Natural killer cell (primary cell): ENCODE measurements at regions not wholly inside any gene's neighbourhood (a gene's known extent, or its start where the extent isn't known, plus 50 kb on each side); places are given as distances from the start of the nearest gene placed in this dataset.

Experiments used
- ATAC-seq, 3 donors: fragments of 150-1000 bp in 2 of 3; fragments of 200-7000 bp in 1 of 3; cut with Tn5 transposase; 1 replicate in 1 of 3; 2 replicates in 2 of 3; pipeline ENCODE4 v1.10.0; 2021; ENCODE audit warnings: mild to moderate bottlenecking in 2 of 3, moderate library complexity in 2 of 3
- DNase-seq, 2 donors: peaks; one replicate each; pipeline versions ENCODE4 v3.0.0 to v3.0.0-alpha.2; 2013 to 2021; ENCODE audit warnings: mixed read lengths in 1 of 2
- H3K27ac ChIP-seq: one replicate; pipeline ENCODE4 v1.5.1; 2013; ENCODE audit warnings: mild to moderate bottlenecking, low read length
- H3K27me3 ChIP-seq: one replicate; pipeline ENCODE4 v1.6.1; 2013; ENCODE audit warnings: low read length; ENCODE audit not compliant: control insufficient read depth, insufficient read depth
- H3K36me3 ChIP-seq: one replicate; pipeline ENCODE4 v1.6.1; 2013; ENCODE audit warnings: low read length; ENCODE audit not compliant: control insufficient read depth, insufficient read depth
- H3K4me1 ChIP-seq: one replicate; pipeline ENCODE4 v1.6.1; 2013; ENCODE audit warnings: low read length; ENCODE audit not compliant: control insufficient read depth, insufficient read depth
- H3K4me3 ChIP-seq: one replicate; pipeline ENCODE4 v1.5.1; 2013; ENCODE audit warnings: low read length
- H3K9me3 ChIP-seq: one replicate; pipeline ENCODE4 v1.6.1; 2013; ENCODE audit warnings: low read length; ENCODE audit not compliant: control insufficient read depth, insufficient read depth
- H3K27ac Mint-ChIP-seq, 2 donors: one replicate each; pipeline ENCODE4 v1.8.0; 2022; ENCODE audit warnings: mild to moderate bottlenecking in 2 of 2, mixed read lengths in 2 of 2, moderate library complexity in 1 of 2
- H3K27me3 Mint-ChIP-seq, 2 donors: one replicate each; pipeline ENCODE4 v1.8.0; 2022; ENCODE audit warnings: low read depth in 2 of 2, mixed read lengths in 2 of 2
- H3K36me3 Mint-ChIP-seq: one replicate; pipeline ENCODE4 v1.8.0; 2022; ENCODE audit warnings: mixed read lengths
- H3K4me1 Mint-ChIP-seq, 2 donors: one replicate each; pipeline ENCODE4 v1.8.0; 2022; ENCODE audit warnings: mixed read lengths in 2 of 2
- H3K4me3 Mint-ChIP-seq: one replicate; pipeline ENCODE4 v1.8.0; 2022; ENCODE audit warnings: mild to moderate bottlenecking, moderate library complexity, mixed read lengths
- H3K9me3 Mint-ChIP-seq, 2 donors: one replicate each; pipeline ENCODE4 v1.8.0; 2022; ENCODE audit warnings: mixed read lengths in 2 of 2
- WGBS: methylation state at CpG from one replicate; pipeline ENCODE4 v1.1.7; 2013; ENCODE audit warnings: missing lambda C conversion rate; ENCODE audit not compliant: insufficient coverage; 5-methylcytosine and 5-hydroxymethylcytosine counted together
- intact Hi-C: fragments of 100-400 bp; cut with micrococcal nuclease; formaldehyde crosslinking; loops from one replicate; pipeline ENCODE4 v1.14.2; 2022
- TF ChIP-seq, protein P1 (sequence below): fragments of 200-600 bp; IDR thresholded peaks from one replicate; pipeline ENCODE4 v1.8.0; 2022; ENCODE audit warnings: antibody characterized with exemption

DNA sequence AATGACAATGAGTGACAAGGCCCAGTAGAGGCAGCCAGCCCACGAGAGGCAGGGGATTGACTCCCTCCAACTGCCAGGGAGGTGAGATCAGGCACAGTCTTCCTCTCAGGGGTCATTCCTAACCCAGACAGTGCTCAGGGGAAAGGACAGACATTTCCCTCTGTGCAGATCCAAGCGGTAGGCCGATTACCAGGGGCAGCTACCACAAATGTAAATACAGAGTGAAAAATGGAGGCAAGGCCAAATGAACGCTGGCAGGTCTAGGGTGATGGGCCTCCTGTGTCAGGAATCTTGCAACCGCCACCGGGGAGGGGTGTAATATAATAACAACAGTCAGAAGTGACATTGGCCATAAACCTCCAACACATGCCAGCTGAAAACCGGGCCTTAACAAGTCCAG lies 881.4 kb downstream of the UQCRFS1 start:
- H3K27ac Mint-ChIP-seq, result no peak overlapping the region
- WGBS, result 86% methylated on average over 6 of the region's 7 CpGs
- no peaks in the 10 kb centered on the region for H3K9me3 Mint-ChIP-seq
- ATAC-seq (no peak), DNase-seq (no peak)
- Histone ChIP-seq H3K4me3 (no peak overlapping the region), H3K36me3 (no peaks in the 10 kb centered on the region), H3K27me3 (no peaks in the 10 kb centered on the region), H3K27ac (no peak overlapping the region), H3K9me3 (no peaks in the 10 kb centered on the region), H3K4me1 (no peaks in the 10 kb centered on the region)
- H3K36me3 Mint-ChIP-seq, result no peaks in the 10 kb centered on the region
- intact Hi-C loops, result no loop called here
- peaks cover 0 to 3% of the 10 kb centered on the region in 2 donors for H3K27me3 Mint-ChIP-seq
- H3K4me1 Mint-ChIP-seq, result peaks cover 0 to 5% of the 10 kb centered on the region in 2 donors
- H3K4me3 Mint-ChIP-seq, result no peak overlapping the region
- TF ChIP-seq, protein P1, sequence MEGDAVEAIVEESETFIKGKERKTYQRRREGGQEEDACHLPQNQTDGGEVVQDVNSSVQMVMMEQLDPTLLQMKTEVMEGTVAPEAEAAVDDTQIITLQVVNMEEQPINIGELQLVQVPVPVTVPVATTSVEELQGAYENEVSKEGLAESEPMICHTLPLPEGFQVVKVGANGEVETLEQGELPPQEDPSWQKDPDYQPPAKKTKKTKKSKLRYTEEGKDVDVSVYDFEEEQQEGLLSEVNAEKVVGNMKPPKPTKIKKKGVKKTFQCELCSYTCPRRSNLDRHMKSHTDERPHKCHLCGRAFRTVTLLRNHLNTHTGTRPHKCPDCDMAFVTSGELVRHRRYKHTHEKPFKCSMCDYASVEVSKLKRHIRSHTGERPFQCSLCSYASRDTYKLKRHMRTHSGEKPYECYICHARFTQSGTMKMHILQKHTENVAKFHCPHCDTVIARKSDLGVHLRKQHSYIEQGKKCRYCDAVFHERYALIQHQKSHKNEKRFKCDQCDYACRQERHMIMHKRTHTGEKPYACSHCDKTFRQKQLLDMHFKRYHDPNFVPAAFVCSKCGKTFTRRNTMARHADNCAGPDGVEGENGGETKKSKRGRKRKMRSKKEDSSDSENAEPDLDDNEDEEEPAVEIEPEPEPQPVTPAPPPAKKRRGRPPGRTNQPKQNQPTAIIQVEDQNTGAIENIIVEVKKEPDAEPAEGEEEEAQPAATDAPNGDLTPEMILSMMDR, result no peak

DNA sequence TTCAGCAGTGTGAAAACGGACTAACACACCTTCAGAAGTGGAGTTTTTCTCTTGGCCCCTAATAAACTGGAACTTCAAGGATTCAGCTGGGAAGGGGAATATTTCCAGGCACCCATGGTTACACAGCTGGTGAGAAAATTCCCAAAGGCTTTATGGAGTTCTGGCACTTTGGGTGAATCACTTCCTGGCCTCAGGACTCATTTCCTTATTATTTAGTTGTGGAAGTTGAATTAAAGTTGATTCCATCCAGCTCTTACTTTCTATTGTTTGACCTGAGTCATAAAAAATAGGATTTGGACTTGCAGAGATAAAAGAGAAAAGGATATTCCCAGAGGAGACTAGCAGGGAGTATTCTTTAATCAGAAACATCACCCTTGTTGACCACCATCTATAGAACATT lies 882.1 kb downstream of the UQCRFS1 start:
- ATAC-seq, result no peak
- H3K4me1 Mint-ChIP-seq, result peaks cover 0 to 2% of the 10 kb centered on the region in 2 donors
- Histone ChIP-seq H3K4me3 (no peak overlapping the region), H3K27ac (no peak overlapping the region), H3K4me1 (no peaks in the 10 kb centered on the region), H3K36me3 (no peaks in the 10 kb centered on the region), H3K27me3 (no peaks in the 10 kb centered on the region), H3K9me3 (no peaks in the 10 kb centered on the region)
- intact Hi-C loops, result no loop called here
- no peak overlapping the region for H3K4me3 Mint-ChIP-seq
- H3K9me3 Mint-ChIP-seq, result no peaks in the 10 kb centered on the region
- DNase-seq, result no peak
- H3K27me3 Mint-ChIP-seq, result no peaks in the 10 kb centered on the region
- H3K27ac Mint-ChIP-seq, result no peak overlapping the region
- TF ChIP-seq, protein P1, result no peak
- H3K36me3 Mint-ChIP-seq, result no peaks in the 10 kb centered on the region
- WGBS, result 80% methylated on average over 1 of the region's 1 CpG

GRCh38 chr19:28329429-28329828 lies 883.5 kb downstream of the UQCRFS1 start:
- Histone ChIP-seq H3K4me3 (no peak overlapping the region), H3K27ac (no peak overlapping the region), H3K36me3 (no peaks in the 10 kb centered on the region), H3K4me1 (peaks cover 3% of the 10 kb centered on the region), H3K9me3 (no peaks in the 10 kb centered on the region), H3K27me3 (no peaks in the 10 kb centered on the region)
- no peak for DNase-seq
- no peaks in the 10 kb centered on the region for H3K27me3 Mint-ChIP-seq
- intact Hi-C loops, result loop anchor here (10.0 kb wide), 1 partner anchor 555 kb away; no protein-coding TSS in a partner anchor
- no peak for ATAC-seq
- TF ChIP-seq, protein P1, result no peak
- H3K36me3 Mint-ChIP-seq, result no peaks in the 10 kb centered on the region
- H3K4me3 Mint-ChIP-seq, result no peak overlapping the region
- 76% methylated on average over 4 of the region's 4 CpGs for WGBS
- peaks cover 0 to 7% of the 10 kb centered on the region in 2 donors for H3K4me1 Mint-ChIP-seq
- no peak overlapping the region for H3K27ac Mint-ChIP-seq
- H3K9me3 Mint-ChIP-seq, result no peaks in the 10 kb centered on the region

GRCh38 chr19:28327905-28328304 lies 885.0 kb downstream of the UQCRFS1 start:
- Mint-ChIP-seq H3K4me3 (no peak overlapping the region), H3K27ac (no peak overlapping the region), H3K36me3 (no peaks in the 10 kb centered on the region), H3K9me3 (no peaks in the 10 kb centered on the region), H3K27me3 (peaks cover 0 to 2% of the 10 kb centered on the region in 2 donors), H3K4me1 (peaks cover 0 to 7% of the 10 kb centered on the region in 2 donors)
- Histone ChIP-seq H3K4me3 (no peak overlapping the region), H3K27ac (no peak overlapping the region), H3K4me1 (peaks cover 3% of the 10 kb centered on the region), H3K36me3 (no peaks in the 10 kb centered on the region), H3K27me3 (no peaks in the 10 kb centered on the region), H3K9me3 (no peaks in the 10 kb centered on the region)
- intact Hi-C loops, result loop anchor here (10.0 kb wide), 1 partner anchor 553 kb away; no protein-coding TSS in a partner anchor
- ATAC-seq, result no peak
- 80% methylated on average over 1 of the region's 3 CpGs for WGBS
- no peak for DNase-seq
- TF ChIP-seq, protein P1, result no peak
